SK-N-SH (cell line): ENCODE measurements at regions not wholly inside any gene's neighbourhood (a gene's known extent, or its start where the extent isn't known, plus 50 kb on each side); places are given as distances from the start of the nearest gene placed in this dataset.

Experiments used
- CTCF ChIA-PET: fragments of 300-600, 350-600 bp; formaldehyde crosslinking; extraction: SDS; loops from one replicate; lab custom pipeline; 2021; lab: Yijun Ruan, JAX
- POLR2A ChIA-PET: fragments of 350-600 bp; sonication (Branson Sonifier 250); formaldehyde crosslinking; extraction: SDS; loops from one replicate; lab custom pipeline; 2020; ENCODE audit warnings: antibody characterized with exemption, inconsistent platforms; lab: Yijun Ruan, JAX
- DNase-seq: peaks from one replicate; pipeline ENCODE4 v3.0.0; 2012
- H2AFZ ChIP-seq: fragments of 200-600 bp; sonication (generic); 2 replicates; pipeline ENCODE4 v1.8.1; 2016; ENCODE audit warnings: antibody characterized with exemption, mild to moderate bottlenecking, low read depth
- H3F3A ChIP-seq: fragments of 200-600 bp; sonication (generic); replicated peaks from 2 replicates; pipeline ENCODE3; 2016; ENCODE audit warnings: antibody characterized with exemption, mild to moderate bottlenecking; ENCODE audit not compliant: insufficient read depth
- H3K27ac ChIP-seq, 2 experiments: fragments of 200-500 bp in 1 of 2; fragments of 200-600 bp in 1 of 2; sonication (Bioruptor generic) in 1 of 2; sonication (generic), shearing (Covaris generic) in 1 of 2; 2 replicates each; pipeline versions ENCODE4 v1.5.1 to v1.6.1; 2014 to 2016; ENCODE audit warnings: low read depth in 2 of 2, inconsistent platforms in 1 of 2, low read length in 1 of 2, mild to moderate bottlenecking in 1 of 2, mixed read lengths in 1 of 2
- H3K27me3 ChIP-seq: fragments of 200-600 bp; sonication (generic), shearing (Covaris generic); 2 replicates; pipeline ENCODE4 v1.6.1; 2016; ENCODE audit warnings: mixed run types; ENCODE audit not compliant: insufficient read depth
- H3K36me3 ChIP-seq, 2 experiments: fragments of 200-500 bp in 1 of 2; fragments of 200-600 bp in 1 of 2; sonication (Bioruptor generic) in 1 of 2; sonication (generic) in 1 of 2; replicated peaks in 1 of 2; 2 replicates each; pipeline versions ENCODE3 to v1.5.1; 2014 to 2016; ENCODE audit warnings: low read length in 1 of 2, mild to moderate bottlenecking in 1 of 2; ENCODE audit not compliant: insufficient read depth in 2 of 2, control insufficient read depth in 1 of 2
- H3K4me1 ChIP-seq, 2 experiments: fragments of 200-500 bp in 1 of 2; fragments of 200-600 bp in 1 of 2; sonication (Bioruptor generic) in 1 of 2; sonication (generic), shearing (Covaris generic) in 1 of 2; 2 replicates each; pipeline versions ENCODE4 v1.5.1 to v1.6.1; 2014 to 2016; ENCODE audit warnings: low read depth in 1 of 2, low read length in 1 of 2, mixed run types in 1 of 2; ENCODE audit not compliant: insufficient read depth in 2 of 2, control insufficient read depth in 1 of 2
- H3K4me2 ChIP-seq: fragments of 200-600 bp; sonication (generic), shearing (Covaris generic); 2 replicates; pipeline ENCODE4 v1.6.1; 2017; ENCODE audit warnings: mixed run types
- H3K4me3 ChIP-seq, 2 experiments: fragments of 200-500 bp in 1 of 2; fragments of 200-600 bp in 1 of 2; sonication (Bioruptor generic) in 1 of 2; sonication (generic), shearing (Covaris generic) in 1 of 2; 2 replicates each; pipeline versions ENCODE4 v1.5.1 to v1.8.1; 2014 to 2016; ENCODE audit warnings: low read depth in 2 of 2, inconsistent platforms in 1 of 2, low read length in 1 of 2, mild to moderate bottlenecking in 1 of 2, mixed read lengths in 1 of 2, moderate library complexity in 1 of 2
- H3K79me2 ChIP-seq: fragments of 200-600 bp; sonication (generic); 2 replicates; pipeline ENCODE4 v1.8.1; 2017; ENCODE audit warnings: mild to moderate bottlenecking; ENCODE audit not compliant: insufficient read depth
- H3K9ac ChIP-seq: fragments of 200-600 bp; sonication (generic); 2 replicates; pipeline ENCODE4 v1.6.1; 2017; ENCODE audit warnings: mixed run types
- H3K9me2 ChIP-seq: fragments of 200-600 bp; sonication (generic); 2 replicates; pipeline ENCODE4 v1.6.1; 2017; ENCODE audit warnings: mixed run types
- H3K9me3 ChIP-seq: fragments of 200-600 bp; sonication (generic); 2 replicates; pipeline ENCODE4 v1.6.1; 2017; ENCODE audit warnings: mixed run types, mild to moderate bottlenecking, moderate library complexity
- H4K20me1 ChIP-seq: fragments of 200-600 bp; sonication (generic); 2 replicates; pipeline ENCODE4 v1.6.1; 2017; ENCODE audit warnings: mild to moderate bottlenecking, mixed run types; ENCODE audit not compliant: insufficient read depth
- ELF1 ChIP-seq: IDR thresholded peaks from 2 replicates; pipeline ENCODE4 v1.4.0; 2012
- FOSL2 ChIP-seq: IDR thresholded peaks from 2 replicates; pipeline ENCODE4 v1.4.0; 2012; ENCODE audit warnings: low read depth, mild to moderate bottlenecking, moderate library complexity, borderline replicate concordance
- FOXJ3 ChIP-seq: sonication (generic); formaldehyde crosslinking; IDR thresholded peaks from 2 replicates; pipeline ENCODE4 v1.5.1; 2020; ENCODE audit warnings: mild to moderate bottlenecking, missing genetic modification reagents
- FOXM1 ChIP-seq: IDR thresholded peaks from 2 replicates; pipeline ENCODE4 v1.4.0; 2012; ENCODE audit warnings: low read depth, mild to moderate bottlenecking
- GABPA ChIP-seq: IDR thresholded peaks from 2 replicates; pipeline ENCODE4 v1.4.0; 2012; ENCODE audit warnings: low read depth, mild to moderate bottlenecking
- JUND ChIP-seq: IDR thresholded peaks from 2 replicates; pipeline ENCODE4 v1.4.0; 2012
- MEF2A ChIP-seq: IDR thresholded peaks from 2 replicates; pipeline ENCODE4 v1.4.0; 2012; ENCODE audit warnings: low read depth, borderline replicate concordance
- NFIC ChIP-seq: IDR thresholded peaks from 2 replicates; pipeline ENCODE4 v1.4.0; 2012; ENCODE audit warnings: borderline replicate concordance
- NRF1 ChIP-seq: IDR thresholded peaks from 2 replicates; pipeline ENCODE4 v1.6.1; 2012; ENCODE audit warnings: low read depth, mild to moderate bottlenecking, low read length
- POLR2AphosphoS5 ChIP-seq: IDR thresholded peaks from 2 replicates; pipeline ENCODE4 v1.6.1; 2012; ENCODE audit warnings: low read depth, low read length
- RFX5 ChIP-seq: IDR thresholded peaks from 2 replicates; pipeline ENCODE4 v1.6.1; 2012; ENCODE audit warnings: mild to moderate bottlenecking, improper control_type of control experiment, low read length
- RXRA ChIP-seq: IDR thresholded peaks from 2 replicates; pipeline ENCODE4 v1.4.0; 2012; ENCODE audit warnings: low read depth, mild to moderate bottlenecking, borderline replicate concordance
- SIN3A ChIP-seq: IDR thresholded peaks from 2 replicates; pipeline ENCODE4 v1.6.1; 2012; ENCODE audit warnings: low read depth, mild to moderate bottlenecking, low read length, moderate library complexity, borderline replicate concordance
- TAF1 ChIP-seq: IDR thresholded peaks from 2 replicates; pipeline ENCODE4 v1.6.1; 2012; ENCODE audit warnings: low read depth, mild to moderate bottlenecking, low read length, moderate library complexity, borderline replicate concordance
- TF ChIP-seq, protein P1 (sequence below): IDR thresholded peaks from 2 replicates; pipeline ENCODE4 v1.6.1; 2012; ENCODE audit warnings: mild to moderate bottlenecking, low read depth, low read length, moderate library complexity
- TF ChIP-seq, protein P2 (sequence below): IDR thresholded peaks from 2 replicates; pipeline ENCODE4 v1.4.0; 2012; ENCODE audit warnings: low read depth, borderline replicate concordance
- TF ChIP-seq, protein P3 (sequence below): IDR thresholded peaks from 2 replicates; pipeline ENCODE4 v1.4.0; 2012; ENCODE audit warnings: low read depth

DNA sequence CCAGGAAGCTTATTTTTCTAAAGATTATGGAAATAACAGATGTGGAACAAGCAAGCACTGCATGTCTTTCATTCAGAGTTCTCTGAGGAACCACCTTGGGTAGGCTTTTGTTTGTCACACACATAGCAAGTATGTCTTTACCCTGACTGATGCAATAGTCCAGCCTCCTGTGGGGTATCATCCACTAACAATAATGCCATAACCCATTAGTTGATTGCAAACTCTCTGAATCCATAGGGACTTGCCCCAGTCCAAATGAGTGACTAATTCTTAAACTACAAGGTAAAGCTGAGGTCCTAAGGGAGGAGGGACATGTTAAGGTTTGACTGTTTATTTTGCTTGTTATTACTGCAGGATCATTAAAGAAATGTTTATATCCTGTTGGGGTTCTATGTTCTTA lies 151.4 kb upstream of the PRPS1L1 start:
- H3K4me2 ChIP-seq = no peak overlapping the region
- no peaks in the 10 kb centered on the region for H3K36me3 ChIP-seq
- no peaks in the 10 kb centered on the region for H3K4me1 ChIP-seq
- peaks cover 24% of the 10 kb centered on the region; the same call in 1 of the 2 replicates for H3K27me3 ChIP-seq
- no peaks in the 10 kb centered on the region for H3F3A ChIP-seq
- no peak overlapping the region for H3K9ac ChIP-seq
- TF ChIP-seq, protein P1, sequence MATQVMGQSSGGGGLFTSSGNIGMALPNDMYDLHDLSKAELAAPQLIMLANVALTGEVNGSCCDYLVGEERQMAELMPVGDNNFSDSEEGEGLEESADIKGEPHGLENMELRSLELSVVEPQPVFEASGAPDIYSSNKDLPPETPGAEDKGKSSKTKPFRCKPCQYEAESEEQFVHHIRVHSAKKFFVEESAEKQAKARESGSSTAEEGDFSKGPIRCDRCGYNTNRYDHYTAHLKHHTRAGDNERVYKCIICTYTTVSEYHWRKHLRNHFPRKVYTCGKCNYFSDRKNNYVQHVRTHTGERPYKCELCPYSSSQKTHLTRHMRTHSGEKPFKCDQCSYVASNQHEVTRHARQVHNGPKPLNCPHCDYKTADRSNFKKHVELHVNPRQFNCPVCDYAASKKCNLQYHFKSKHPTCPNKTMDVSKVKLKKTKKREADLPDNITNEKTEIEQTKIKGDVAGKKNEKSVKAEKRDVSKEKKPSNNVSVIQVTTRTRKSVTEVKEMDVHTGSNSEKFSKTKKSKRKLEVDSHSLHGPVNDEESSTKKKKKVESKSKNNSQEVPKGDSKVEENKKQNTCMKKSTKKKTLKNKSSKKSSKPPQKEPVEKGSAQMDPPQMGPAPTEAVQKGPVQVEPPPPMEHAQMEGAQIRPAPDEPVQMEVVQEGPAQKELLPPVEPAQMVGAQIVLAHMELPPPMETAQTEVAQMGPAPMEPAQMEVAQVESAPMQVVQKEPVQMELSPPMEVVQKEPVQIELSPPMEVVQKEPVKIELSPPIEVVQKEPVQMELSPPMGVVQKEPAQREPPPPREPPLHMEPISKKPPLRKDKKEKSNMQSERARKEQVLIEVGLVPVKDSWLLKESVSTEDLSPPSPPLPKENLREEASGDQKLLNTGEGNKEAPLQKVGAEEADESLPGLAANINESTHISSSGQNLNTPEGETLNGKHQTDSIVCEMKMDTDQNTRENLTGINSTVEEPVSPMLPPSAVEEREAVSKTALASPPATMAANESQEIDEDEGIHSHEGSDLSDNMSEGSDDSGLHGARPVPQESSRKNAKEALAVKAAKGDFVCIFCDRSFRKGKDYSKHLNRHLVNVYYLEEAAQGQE = no peak
- TF ChIP-seq GABPA (no peak), RFX5 (no peak), FOXJ3 (CRISPR knock-in tag) (no peak), NRF1 (no peak), POLR2AphosphoS5 (no peak), FOXM1 (no peak), RXRA (no peak), ELF1 (no peak), NFIC (no peak), SIN3A (no peak), TAF1 (no peak), FOSL2 (no peak), MEF2A (no peak), JUND (no peak)
- TF ChIP-seq, protein P2, sequence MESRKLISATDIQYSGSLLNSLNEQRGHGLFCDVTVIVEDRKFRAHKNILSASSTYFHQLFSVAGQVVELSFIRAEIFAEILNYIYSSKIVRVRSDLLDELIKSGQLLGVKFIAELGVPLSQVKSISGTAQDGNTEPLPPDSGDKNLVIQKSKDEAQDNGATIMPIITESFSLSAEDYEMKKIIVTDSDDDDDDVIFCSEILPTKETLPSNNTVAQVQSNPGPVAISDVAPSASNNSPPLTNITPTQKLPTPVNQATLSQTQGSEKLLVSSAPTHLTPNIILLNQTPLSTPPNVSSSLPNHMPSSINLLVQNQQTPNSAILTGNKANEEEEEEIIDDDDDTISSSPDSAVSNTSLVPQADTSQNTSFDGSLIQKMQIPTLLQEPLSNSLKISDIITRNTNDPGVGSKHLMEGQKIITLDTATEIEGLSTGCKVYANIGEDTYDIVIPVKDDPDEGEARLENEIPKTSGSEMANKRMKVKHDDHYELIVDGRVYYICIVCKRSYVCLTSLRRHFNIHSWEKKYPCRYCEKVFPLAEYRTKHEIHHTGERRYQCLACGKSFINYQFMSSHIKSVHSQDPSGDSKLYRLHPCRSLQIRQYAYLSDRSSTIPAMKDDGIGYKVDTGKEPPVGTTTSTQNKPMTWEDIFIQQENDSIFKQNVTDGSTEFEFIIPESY = no peak
- TF ChIP-seq, protein P3, sequence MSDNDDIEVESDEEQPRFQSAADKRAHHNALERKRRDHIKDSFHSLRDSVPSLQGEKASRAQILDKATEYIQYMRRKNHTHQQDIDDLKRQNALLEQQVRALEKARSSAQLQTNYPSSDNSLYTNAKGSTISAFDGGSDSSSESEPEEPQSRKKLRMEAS = no peak
- CTCF ChIA-PET = interaction anchor here (1.2 kb wide), 1 partner anchor 409 kb away, joined by 3 read pairs; no protein-coding TSS in a partner anchor
- no peaks in the 10 kb centered on the region for H3K9me2 ChIP-seq
- H2AFZ ChIP-seq = no peak overlapping the region
- H3K79me2 ChIP-seq = no peaks in the 10 kb centered on the region
- no peaks in the 10 kb centered on the region for H4K20me1 ChIP-seq
- POLR2A ChIA-PET = no interaction called here
- 0 out of 2 replicates have a peak, but pooled peaks cover 3% of the 10 kb centered on the region for H3K9me3 ChIP-seq
- H3K4me3 ChIP-seq = no peak overlapping the region
- DNase-seq = no peak
- H3K27ac ChIP-seq = no peak overlapping the region; a peak in 1 of 4 replicates
